Activated T-cell treated with anti-CD3 and anti-CD28 coated beads for 4 hours (primary cell): ENCODE measurements at regions not wholly inside any gene's neighbourhood (a gene's known extent, or its start where the extent isn't known, plus 50 kb on each side); places are given as distances from the start of the nearest gene placed in this dataset.
"Not testable (repeated sequence)": the region's sequence is repeated elsewhere in the genome, so short reads cannot be mapped to it uniquely, and the experiment has no call there.

Experiments
- DNase-seq: peaks from one replicate; pipeline ENCODE4 v3.0.0-alpha.2; 2020

GRCh38 chr3:43236008-43236407 lies 50.3 kb upstream of the SNRK start:
- no peak for DNase-seq

- no peak for DNase-seq
These were observed 53.3 kb upstream of the SNRK start for GRCh38 chr3:43233062-43233461.

GRCh38 chr3:43231276-43232000 lies 54.9 kb upstream of the SNRK start:
- DNase-seq, result no peak

- DNase-seq, result not testable (repeated sequence)
These were observed 56.5 kb upstream of the SNRK start for GRCh38 chr3:43229865-43230264.

- not testable (repeated sequence) for DNase-seq
These were observed 58.7 kb upstream of the SNRK start for GRCh38 chr3:43227685-43228084.

- DNase-seq, result no peak
These were observed 61.8 kb upstream of the SNRK start for GRCh38 chr3:43224405-43225073.

GRCh38 chr3:43223670-43224364 lies 62.5 kb upstream of the SNRK start:
- no peak for DNase-seq

- no peak for DNase-seq
These were observed 63.8 kb upstream of the SNRK start for GRCh38 chr3:43222590-43222989.

- DNase-seq, result no peak
These were observed 65.3 kb upstream of the SNRK start for GRCh38 chr3:43221076-43221475.

- DNase-seq, result no peak
These were observed 66.7 kb upstream of the SNRK start for GRCh38 chr3:43219616-43220015.

- no peak for DNase-seq
These were observed 67.4 kb upstream of the SNRK start for GRCh38 chr3:43218921-43219320.

GRCh38 chr3:43218156-43218555 lies 68.2 kb upstream of the SNRK start:
- DNase-seq, result no peak

GRCh38 chr3:43217633-43218032 lies 68.7 kb upstream of the SNRK start:
- DNase-seq, result no peak

- DNase-seq, result no peak
These were observed 69.1 kb upstream of the SNRK start for GRCh38 chr3:43217206-43217605.

- DNase-seq, result no peak
These were observed 70.6 kb upstream of the SNRK start for GRCh38 chr3:43215663-43216275.

GRCh38 chr3:43215138-43215537 lies 71.2 kb upstream of the SNRK start:
- DNase-seq, result no peak

- DNase-seq, result no peak
These were observed 71.7 kb upstream of the SNRK start for GRCh38 chr3:43214616-43215015.

- DNase-seq, result no peak
These were observed 72.7 kb upstream of the SNRK start for GRCh38 chr3:43213631-43214030.

GRCh38 chr3:43212914-43213611 lies 73.3 kb upstream of the SNRK start:
- no peak for DNase-seq

- DNase-seq, result no peak
These were observed 74.7 kb upstream of the SNRK start for GRCh38 chr3:43211681-43212080.

- no peak for DNase-seq
These were observed 76.0 kb upstream of the SNRK start for GRCh38 chr3:43210049-43211027.

- no peak for DNase-seq
These were observed 78.7 kb upstream of the SNRK start for GRCh38 chr3:43207628-43208085.
